ENCODE measurements at regions not wholly inside any gene's neighbourhood (a gene's known extent, or its start where the extent isn't known, plus 50 kb on each side); places are given as distances from the start of the nearest gene placed in this dataset.
"Not testable (repeated sequence)": the region's sequence is repeated elsewhere in the genome, so short reads cannot be mapped to it uniquely, and the experiment has no call there.

DNA sequence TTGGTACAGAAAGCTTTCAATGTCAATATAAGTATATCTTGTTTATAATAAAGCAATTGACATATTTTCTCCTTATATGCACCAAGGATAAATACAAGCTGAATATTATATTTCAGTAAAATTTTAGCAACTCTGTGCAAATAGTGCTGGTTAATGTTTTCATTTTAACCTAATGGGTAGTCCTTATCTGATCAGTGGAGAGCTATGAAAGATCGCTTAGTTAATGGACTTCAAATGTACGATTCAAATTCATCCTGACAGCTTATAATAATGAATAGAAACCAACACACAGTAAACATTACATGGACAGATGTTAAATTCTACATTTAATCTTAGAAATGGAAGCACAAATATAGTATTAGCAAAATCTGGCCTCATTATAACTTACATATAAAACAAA lies 1495.2 kb upstream of the C9orf72 start:
- DNase-seq, result no peak
- TF ChIP-seq POLR2A (IDR thresholded peaks at IDR 0.05) (no peak), EP300 (IDR thresholded peaks at IDR 0.05) (no peak), POLR2AphosphoS5 (IDR thresholded peaks at IDR 0.05) (no peak)
- TF ChIP-seq, protein P1, sequence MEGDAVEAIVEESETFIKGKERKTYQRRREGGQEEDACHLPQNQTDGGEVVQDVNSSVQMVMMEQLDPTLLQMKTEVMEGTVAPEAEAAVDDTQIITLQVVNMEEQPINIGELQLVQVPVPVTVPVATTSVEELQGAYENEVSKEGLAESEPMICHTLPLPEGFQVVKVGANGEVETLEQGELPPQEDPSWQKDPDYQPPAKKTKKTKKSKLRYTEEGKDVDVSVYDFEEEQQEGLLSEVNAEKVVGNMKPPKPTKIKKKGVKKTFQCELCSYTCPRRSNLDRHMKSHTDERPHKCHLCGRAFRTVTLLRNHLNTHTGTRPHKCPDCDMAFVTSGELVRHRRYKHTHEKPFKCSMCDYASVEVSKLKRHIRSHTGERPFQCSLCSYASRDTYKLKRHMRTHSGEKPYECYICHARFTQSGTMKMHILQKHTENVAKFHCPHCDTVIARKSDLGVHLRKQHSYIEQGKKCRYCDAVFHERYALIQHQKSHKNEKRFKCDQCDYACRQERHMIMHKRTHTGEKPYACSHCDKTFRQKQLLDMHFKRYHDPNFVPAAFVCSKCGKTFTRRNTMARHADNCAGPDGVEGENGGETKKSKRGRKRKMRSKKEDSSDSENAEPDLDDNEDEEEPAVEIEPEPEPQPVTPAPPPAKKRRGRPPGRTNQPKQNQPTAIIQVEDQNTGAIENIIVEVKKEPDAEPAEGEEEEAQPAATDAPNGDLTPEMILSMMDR (IDR thresholded peaks at IDR 0.05), result no peak
- Histone ChIP-seq H3K9me3 (no peaks in the 10 kb centered on the region), H3K4me1 (no peaks in the 10 kb centered on the region), H3K27me3 (no peaks in the 10 kb centered on the region), H3K27ac (no peak overlapping the region), H3K36me3 (no peaks in the 10 kb centered on the region), H3K4me3 (no peak overlapping the region)
- WGBS, 2 donors, result 81 to 83% methylated on average over 2 of the region's 2 CpGs
- intact Hi-C loops (cut with DNase I), result no loop called here

DNA sequence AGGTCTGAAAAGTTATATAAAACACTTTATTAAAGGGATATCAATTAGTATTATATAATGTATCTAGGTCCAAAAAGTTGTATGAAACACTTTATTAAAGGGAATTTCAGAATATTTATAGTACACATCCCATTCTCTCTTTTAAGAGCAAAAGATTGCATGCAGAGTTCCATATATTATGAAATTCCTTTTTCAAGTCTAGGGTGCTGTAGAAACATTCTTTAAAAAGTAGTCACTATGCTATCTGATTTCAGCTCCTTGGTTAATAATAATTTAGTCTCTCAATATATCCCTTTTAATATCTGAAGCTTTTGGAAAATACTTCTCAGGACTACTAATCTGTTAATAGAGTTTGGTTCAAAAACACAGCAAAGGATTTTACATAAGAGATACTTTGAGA lies 1496.1 kb upstream of the C9orf72 start:
- Histone ChIP-seq H3K27me3 (no peaks in the 10 kb centered on the region), H3K9me3 (no peaks in the 10 kb centered on the region), H3K4me3 (no peak overlapping the region), H3K36me3 (no peaks in the 10 kb centered on the region), H3K4me1 (no peaks in the 10 kb centered on the region), H3K27ac (no peak overlapping the region)
- DNase-seq, result no peak
- intact Hi-C loops (cut with DNase I), result no loop called here
- TF ChIP-seq EP300 (IDR thresholded peaks at IDR 0.05), result no peak
- no peak for TF ChIP-seq POLR2A (IDR thresholded peaks at IDR 0.05)
- TF ChIP-seq, protein P1 (IDR thresholded peaks at IDR 0.05), result no peak
- TF ChIP-seq POLR2AphosphoS5 (IDR thresholded peaks at IDR 0.05), result no peak

DNA sequence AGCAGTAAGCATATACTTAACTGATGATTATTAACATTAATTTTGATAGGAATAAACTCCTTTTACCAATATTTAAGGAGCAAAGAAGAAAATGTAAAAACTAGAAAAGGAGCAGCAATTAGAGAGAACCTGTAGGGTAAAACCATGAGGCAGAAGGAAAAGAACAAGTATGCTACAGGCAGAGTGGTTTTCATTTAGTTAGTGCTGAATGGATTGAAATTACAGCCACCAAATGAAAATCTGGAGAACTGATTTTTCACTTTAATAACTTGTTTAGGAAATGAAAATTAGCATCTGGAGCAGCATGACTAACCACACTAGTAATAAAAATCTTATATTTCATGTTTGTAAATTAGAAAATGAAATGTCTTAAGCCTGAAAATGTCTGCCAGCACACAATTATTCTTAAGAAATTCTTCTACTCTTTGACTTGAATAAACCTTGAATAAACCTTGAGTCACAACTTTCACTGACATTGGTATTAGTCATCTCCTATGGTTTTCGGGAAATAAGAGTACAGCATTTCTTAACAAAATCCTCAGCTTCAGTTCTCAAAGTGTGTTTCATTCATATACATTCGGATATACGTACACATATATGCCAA lies 1504.9 kb upstream of the C9orf72 start:
- no peak for DNase-seq
- TF ChIP-seq, protein P1 (IDR thresholded peaks at IDR 0.05), result no peak
- TF ChIP-seq EP300 (IDR thresholded peaks at IDR 0.05) (no peak), POLR2AphosphoS5 (IDR thresholded peaks at IDR 0.05) (no peak), POLR2A (IDR thresholded peaks at IDR 0.05) (no peak)
- H3K9me3 ChIP-seq, result no peaks in the 10 kb centered on the region
- WGBS, 2 donors, result 92 to 95% methylated on average over 3 of the region's 3 CpGs
- no peak overlapping the region for H3K4me3 ChIP-seq
- no peaks in the 10 kb centered on the region for H3K27me3 ChIP-seq
- intact Hi-C loops (cut with DNase I), result no loop called here
- no peaks in the 10 kb centered on the region for H3K36me3 ChIP-seq
- H3K27ac ChIP-seq, result no peak overlapping the region
- H3K4me1 ChIP-seq, result no peaks in the 10 kb centered on the region

DNA sequence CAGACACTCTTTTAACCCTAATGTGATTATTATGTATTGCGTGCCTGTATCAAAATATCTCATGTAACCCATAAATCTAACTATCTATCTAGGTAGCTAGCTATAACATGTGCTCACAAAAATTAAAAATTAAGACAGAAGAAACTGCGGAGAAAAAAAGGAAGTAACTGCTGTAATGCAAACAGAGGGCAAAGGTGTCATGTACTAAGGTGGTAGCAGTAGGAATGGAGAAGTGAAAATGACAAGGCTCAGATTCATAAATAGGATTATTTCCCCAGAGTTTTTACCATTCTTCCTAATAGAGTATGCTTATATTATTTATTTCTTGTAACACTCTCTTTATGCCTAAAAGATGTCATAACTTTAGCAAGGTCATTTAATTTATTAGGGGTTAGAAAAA lies 1527.5 kb upstream of the C9orf72 start:
- 59 to 68% methylated on average over 2 of the region's 2 CpGs for WGBS, 2 donors
- no peaks in the 10 kb centered on the region for H3K36me3 ChIP-seq

DNA sequence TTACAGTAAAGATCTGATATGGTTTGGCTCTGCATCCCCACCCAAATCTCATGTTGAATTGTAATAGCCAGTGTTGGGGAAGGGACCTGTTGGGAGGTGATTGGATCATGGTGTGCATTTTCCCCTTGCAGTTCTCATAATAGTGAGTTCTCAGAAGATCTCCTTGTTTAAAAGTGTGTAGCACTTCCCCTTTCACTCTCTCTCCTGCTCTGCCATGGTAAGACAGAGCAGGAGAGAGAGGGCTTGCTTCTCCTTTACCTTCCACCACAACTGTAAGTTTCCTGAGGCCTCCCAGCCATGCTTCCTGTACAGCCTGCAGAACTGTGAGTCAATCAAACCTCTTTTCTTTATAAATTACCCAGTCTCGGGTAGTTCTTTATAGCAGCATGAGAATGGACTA lies 1530.9 kb upstream of the C9orf72 start:
- H3K4me1 ChIP-seq; H3K27me3 ChIP-seq; intact Hi-C loops (cut with DNase I); H3K4me3 ChIP-seq; H3K36me3 ChIP-seq; H3K9me3 ChIP-seq; DNase-seq; H3K27ac ChIP-seq: not testable (repeated sequence)
- 27 to 62% methylated on average over 1 of the region's 1 CpG for WGBS, 2 donors

More for the DNA sequence above, 1527.5 kb upstream of the C9orf72 start:
- no peak for DNase-seq
- Histone ChIP-seq H3K9me3 (no peaks in the 10 kb centered on the region), H3K27me3 (no peaks in the 10 kb centered on the region), H3K27ac (no peak overlapping the region), H3K4me1 (no peaks in the 10 kb centered on the region), H3K4me3 (no peak overlapping the region)
- TF ChIP-seq POLR2AphosphoS5 (IDR thresholded peaks at IDR 0.05), result no peak
- TF ChIP-seq EP300 (IDR thresholded peaks at IDR 0.05), result no peak
- TF ChIP-seq, protein P1 (IDR thresholded peaks at IDR 0.05), result no peak
- no peak for TF ChIP-seq POLR2A (IDR thresholded peaks at IDR 0.05)
- intact Hi-C loops (cut with DNase I), result no loop called here

Data from sigmoid colon (tissue), 6 donors.